ENCODE measurements at regions not wholly inside any gene's neighbourhood (a gene's known extent, or its start where the extent isn't known, plus 50 kb on each side); places are given as distances from the start of the nearest gene placed in this dataset.

DNA sequence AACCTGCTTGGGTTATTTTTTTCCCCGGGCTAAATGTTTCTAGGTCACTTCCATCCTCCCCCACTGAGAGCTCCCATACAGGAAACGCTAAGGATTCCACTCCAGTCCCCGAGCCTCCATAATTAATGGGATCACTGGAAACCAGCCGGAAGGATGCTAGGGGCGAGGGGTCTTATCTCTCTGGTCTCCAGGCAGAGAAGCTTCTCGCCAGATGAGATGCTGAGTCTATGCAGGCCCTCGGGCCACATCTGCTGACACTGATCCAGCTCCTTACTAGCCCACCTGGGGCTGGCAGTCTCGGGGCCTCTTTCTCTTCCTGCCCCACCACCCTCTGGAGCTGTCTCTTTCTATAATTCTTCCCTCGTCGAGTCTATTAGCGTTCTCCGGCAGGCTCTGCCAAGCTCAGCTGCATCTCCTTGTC, 125.9 kb upstream of the SYT13 start:
- TF ChIP-seq, protein P1, sequence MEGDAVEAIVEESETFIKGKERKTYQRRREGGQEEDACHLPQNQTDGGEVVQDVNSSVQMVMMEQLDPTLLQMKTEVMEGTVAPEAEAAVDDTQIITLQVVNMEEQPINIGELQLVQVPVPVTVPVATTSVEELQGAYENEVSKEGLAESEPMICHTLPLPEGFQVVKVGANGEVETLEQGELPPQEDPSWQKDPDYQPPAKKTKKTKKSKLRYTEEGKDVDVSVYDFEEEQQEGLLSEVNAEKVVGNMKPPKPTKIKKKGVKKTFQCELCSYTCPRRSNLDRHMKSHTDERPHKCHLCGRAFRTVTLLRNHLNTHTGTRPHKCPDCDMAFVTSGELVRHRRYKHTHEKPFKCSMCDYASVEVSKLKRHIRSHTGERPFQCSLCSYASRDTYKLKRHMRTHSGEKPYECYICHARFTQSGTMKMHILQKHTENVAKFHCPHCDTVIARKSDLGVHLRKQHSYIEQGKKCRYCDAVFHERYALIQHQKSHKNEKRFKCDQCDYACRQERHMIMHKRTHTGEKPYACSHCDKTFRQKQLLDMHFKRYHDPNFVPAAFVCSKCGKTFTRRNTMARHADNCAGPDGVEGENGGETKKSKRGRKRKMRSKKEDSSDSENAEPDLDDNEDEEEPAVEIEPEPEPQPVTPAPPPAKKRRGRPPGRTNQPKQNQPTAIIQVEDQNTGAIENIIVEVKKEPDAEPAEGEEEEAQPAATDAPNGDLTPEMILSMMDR (IDR thresholded peaks at IDR 0.05), result no peak
- TF ChIP-seq, protein P2, sequence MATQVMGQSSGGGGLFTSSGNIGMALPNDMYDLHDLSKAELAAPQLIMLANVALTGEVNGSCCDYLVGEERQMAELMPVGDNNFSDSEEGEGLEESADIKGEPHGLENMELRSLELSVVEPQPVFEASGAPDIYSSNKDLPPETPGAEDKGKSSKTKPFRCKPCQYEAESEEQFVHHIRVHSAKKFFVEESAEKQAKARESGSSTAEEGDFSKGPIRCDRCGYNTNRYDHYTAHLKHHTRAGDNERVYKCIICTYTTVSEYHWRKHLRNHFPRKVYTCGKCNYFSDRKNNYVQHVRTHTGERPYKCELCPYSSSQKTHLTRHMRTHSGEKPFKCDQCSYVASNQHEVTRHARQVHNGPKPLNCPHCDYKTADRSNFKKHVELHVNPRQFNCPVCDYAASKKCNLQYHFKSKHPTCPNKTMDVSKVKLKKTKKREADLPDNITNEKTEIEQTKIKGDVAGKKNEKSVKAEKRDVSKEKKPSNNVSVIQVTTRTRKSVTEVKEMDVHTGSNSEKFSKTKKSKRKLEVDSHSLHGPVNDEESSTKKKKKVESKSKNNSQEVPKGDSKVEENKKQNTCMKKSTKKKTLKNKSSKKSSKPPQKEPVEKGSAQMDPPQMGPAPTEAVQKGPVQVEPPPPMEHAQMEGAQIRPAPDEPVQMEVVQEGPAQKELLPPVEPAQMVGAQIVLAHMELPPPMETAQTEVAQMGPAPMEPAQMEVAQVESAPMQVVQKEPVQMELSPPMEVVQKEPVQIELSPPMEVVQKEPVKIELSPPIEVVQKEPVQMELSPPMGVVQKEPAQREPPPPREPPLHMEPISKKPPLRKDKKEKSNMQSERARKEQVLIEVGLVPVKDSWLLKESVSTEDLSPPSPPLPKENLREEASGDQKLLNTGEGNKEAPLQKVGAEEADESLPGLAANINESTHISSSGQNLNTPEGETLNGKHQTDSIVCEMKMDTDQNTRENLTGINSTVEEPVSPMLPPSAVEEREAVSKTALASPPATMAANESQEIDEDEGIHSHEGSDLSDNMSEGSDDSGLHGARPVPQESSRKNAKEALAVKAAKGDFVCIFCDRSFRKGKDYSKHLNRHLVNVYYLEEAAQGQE (IDR thresholded peaks at IDR 0.05; ENCODE audit: insufficient read depth in 1 of 2, low read depth in 2 of 2, low read length in 1 of 2), result no peak
- TF ChIP-seq POLR2AphosphoS5 (IDR thresholded peaks at IDR 0.05; ENCODE audit: low read depth, low read length) (no peak), SIN3A (IDR thresholded peaks at IDR 0.05; ENCODE audit: borderline replicate concordance, insufficient read depth, low read depth, low read length) (no peak)

Data from Panc1 (cell line).